Heart right ventricle (tissue), 16 donors: ENCODE measurements at regions not wholly inside any gene's neighbourhood (a gene's known extent, or its start where the extent isn't known, plus 50 kb on each side); places are given as distances from the start of the nearest gene placed in this dataset.

Experiments
- ATAC-seq, 8 donors: fragments of 200-7000 bp; cut with Tn5 transposase; one replicate each; pipeline ENCODE4 v1.9.1; 2020; ENCODE audit warnings: mild to moderate bottlenecking in 8 of 8, moderate library complexity in 8 of 8, moderate number of reproducible peaks in 1 of 8
- DNase-seq, 2 donors: peaks; one replicate each; pipeline ENCODE4 v3.0.0-alpha.2; 2020
- H3K27ac ChIP-seq, 10 donors: fragments of 200-600 bp; sonication (generic) in 2 of 10; one replicate each; pipeline versions ENCODE4 v1.5.0 to v1.8.0; 2020 to 2022; ENCODE audit warnings: mild to moderate bottlenecking in 3 of 10
- H3K27me3 ChIP-seq, 7 donors: fragments of 200-600 bp; one replicate each; pipeline ENCODE4 v1.8.0; 2021 to 2022; ENCODE audit warnings: mild to moderate bottlenecking in 2 of 7
- H3K36me3 ChIP-seq, 9 donors: fragments of 200-600 bp; sonication (generic) in 1 of 9; one replicate each; pipeline versions ENCODE4 v1.5.0 to v1.8.0; 2020 to 2022; ENCODE audit warnings: mild to moderate bottlenecking in 2 of 9
- H3K4me1 ChIP-seq, 9 donors: fragments of 200-600 bp; sonication (generic) in 1 of 9; one replicate each; pipeline versions ENCODE4 v1.5.0 to v1.8.0; 2020 to 2022; ENCODE audit warnings: mild to moderate bottlenecking in 4 of 9
- H3K4me3 ChIP-seq, 10 donors: fragments of 200-600 bp; sonication (generic) in 2 of 10; one replicate each; pipeline versions ENCODE4 v1.5.0 to v1.8.0; 2020 to 2022; ENCODE audit warnings: mild to moderate bottlenecking in 7 of 10, moderate library complexity in 2 of 10
- H3K9me3 ChIP-seq, 11 donors: fragments of 200-600 bp in 10 of 11; sonication (generic) in 2 of 11; one replicate each; pipeline versions ENCODE4 v1.5.0 to v1.8.0; 2013 to 2022; ENCODE audit warnings: mild to moderate bottlenecking in 2 of 11, control low read depth in 1 of 11, moderate library complexity in 1 of 11
- CTCF ChIP-seq, 9 donors: fragments of 200-600 bp; sonication (generic) in 2 of 9; IDR thresholded peaks; one replicate each; pipeline versions ENCODE4 v1.5.0 to v1.8.0; 2021 to 2022; ENCODE audit warnings: antibody characterized with exemption in 9 of 9, mild to moderate bottlenecking in 5 of 9, moderate library complexity in 1 of 9
- WGBS, 2 donors: extraction: QIAGEN DNeasy Blood & Tissue Kit; methylation state at CpG; one replicate each; pipeline ENCODE4 v1.1.7; 2013; ENCODE audit warnings: inconsistent platforms in 1 of 2; 5-methylcytosine and 5-hydroxymethylcytosine counted together
- intact Hi-C, 10 donors: fragments of 100-400 bp; cut with DNase I; formaldehyde crosslinking; loops; one replicate each; pipeline versions ENCODE4 v1.11.1 to v1.14.2; 2022
- donor health status: Arrhythmogenic right ventricular cardiomyopathy.
- donor health status: ischemic (EF 13 %, LVEDD 7.1; RV severe dilation, severe dysfunction).
- donor health status: healthy with polysubstance abuse.
- donor health status: DM: no; HTN: yes; CAD: no.
- donor health status: DM: no; HTN: no; CAD: no.
- donor health status: ischemic (EF 25% LVEDD 6.9; RV normal size, moderate dysfunction).
- donor health status: ischemic (EF 25% LVEDD 5.7; RV mildly dilated, moderate dysfunction).
- donor health status: healthy.
- donor health status: DM: yes; HTN: yes; CAD: no.
- donor health status: Ischemic cardiomyopathy.
- donor health status: ischemic (EF 35%, LVEDD 5.7; RV mildly dilated, moderate dysfunction).
- donor health status: nonischemic (EF 11% LVEDD 7.7; RV severe dilation, severe dysfunction).
- donor health status: DM: yes; HTN: yes; CAD: no.
- donor health status: PGD.
- donor health status: ischemic (EF 29% LVEDD 5.4; RV normal size, mild dysfunction).
- donor health status: nonischemic (EF 23%, LVEDD 6.1; RV moderate dilation, normal function).

GRCh38 chr2:23231865-23232264 is 153.1 kb upstream of the KLHL29 start:
- no peak overlapping the region for H3K4me3 ChIP-seq
- H3K36me3 ChIP-seq, result no peaks in the 10 kb centered on the region
- WGBS, 2 donors, result 88 to 90% methylated on average over 7 of the region's 7 CpGs
- intact Hi-C loops, result no loop called here
- H3K9me3 ChIP-seq, result no peaks in the 10 kb centered on the region
- H3K27ac ChIP-seq, result no peak overlapping the region
- DNase-seq, result no peak
- no peak for ATAC-seq
- TF ChIP-seq CTCF (IDR thresholded peaks at IDR 0.05), result no peak
- H3K27me3 ChIP-seq, result peaks cover 0 to 6% (median 0%) of the 10 kb centered on the region in 7 donors
- H3K4me1 ChIP-seq, result no peaks in the 10 kb centered on the region

- no peaks in the 10 kb centered on the region for H3K9me3 ChIP-seq
- H3K36me3 ChIP-seq, result no peaks in the 10 kb centered on the region
- WGBS, 2 donors, result 74 to 92% methylated on average over 2 of the region's 2 CpGs
- H3K4me1 ChIP-seq, result no peaks in the 10 kb centered on the region
- TF ChIP-seq CTCF (IDR thresholded peaks at IDR 0.05), result no peak
- ATAC-seq, result no peak
- DNase-seq, result no peak
- peaks cover 0 to 16% (median 3%) of the 10 kb centered on the region in 7 donors for H3K27me3 ChIP-seq
- no peak overlapping the region for H3K27ac ChIP-seq
- H3K4me3 ChIP-seq, result no peak overlapping the region
- intact Hi-C loops, result no loop called here
Observed at GRCh38 chr2:23235292-23235691, 149.7 kb upstream of the KLHL29 start.

- no peak overlapping the region for H3K4me3 ChIP-seq
- intact Hi-C loops, result no loop called here
- H3K27me3 ChIP-seq, result peaks cover 0 to 16% (median 3%) of the 10 kb centered on the region in 7 donors
- no peak for ATAC-seq
- H3K9me3 ChIP-seq, result no peaks in the 10 kb centered on the region
- no peak overlapping the region for H3K27ac ChIP-seq
- DNase-seq, result no peak
- no peaks in the 10 kb centered on the region for H3K4me1 ChIP-seq
- WGBS, 2 donors, result 57 to 60% methylated on average over 6 of the region's 6 CpGs
- H3K36me3 ChIP-seq, result no peaks in the 10 kb centered on the region
- no peak for TF ChIP-seq CTCF (IDR thresholded peaks at IDR 0.05)
Observed at GRCh38 chr2:23235736-23236135, 149.2 kb upstream of the KLHL29 start.

GRCh38 chr2:23237147-23237546 is 147.8 kb upstream of the KLHL29 start:
- WGBS, 2 donors, result 88 to 92% methylated on average over 7 of the region's 7 CpGs
- TF ChIP-seq CTCF (IDR thresholded peaks at IDR 0.05), result no peak
- no peaks in the 10 kb centered on the region for H3K9me3 ChIP-seq

More at GRCh38 chr2:23237147-23237546, 147.8 kb upstream of the KLHL29 start:
- H3K36me3 ChIP-seq, result no peaks in the 10 kb centered on the region
- ATAC-seq (no peak), DNase-seq (no peak)
- H3K4me1 ChIP-seq, result peaks cover 0 to 4% (median 0%) of the 10 kb centered on the region in 9 donors
- H3K4me3 ChIP-seq, result no peak overlapping the region
- H3K27me3 ChIP-seq, result peaks cover 0 to 16% (median 3%) of the 10 kb centered on the region in 7 donors
- H3K27ac ChIP-seq, result no peak overlapping the region
- intact Hi-C loops, result no loop called here
